ENCODE measurements at regions not wholly inside any gene's neighbourhood (a gene's known extent, or its start where the extent isn't known, plus 50 kb on each side); places are given as distances from the start of the nearest gene placed in this dataset.

GRCh38 chr11:98027652-98028051 is 993.1 kb upstream of the CNTN5 start:
- no peak for TF ChIP-seq CTCF (IDR thresholded peaks at IDR 0.05)
- DNase-seq (ENCODE audit: low spot score) = no peak
- ATAC-seq (ENCODE audit: low FRiP score) = no peak

DNA sequence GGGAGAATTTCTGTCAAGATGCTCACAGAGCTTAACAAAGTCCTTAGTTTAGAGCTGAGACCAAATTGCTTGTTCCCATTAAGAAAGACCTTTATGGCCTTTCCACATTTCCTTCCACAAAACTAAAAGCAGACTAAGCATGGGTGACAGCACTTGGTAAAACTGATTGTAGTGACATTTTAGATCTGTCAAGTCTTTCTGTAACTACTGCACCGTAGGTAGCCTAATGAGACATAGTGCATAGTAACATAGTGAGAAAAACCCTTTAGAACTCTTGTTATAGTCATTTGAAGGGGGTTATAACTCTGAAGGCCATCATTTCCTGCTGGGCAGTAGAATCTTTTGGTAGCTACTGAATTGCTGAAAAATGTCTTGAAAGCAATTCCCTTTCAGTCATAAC is 990.9 kb upstream of the CNTN5 start:
- TF ChIP-seq CTCF (IDR thresholded peaks at IDR 0.05) = no peak
- DNase-seq (ENCODE audit: low spot score) (no peak), ATAC-seq (ENCODE audit: low FRiP score) (no peak)

DNA sequence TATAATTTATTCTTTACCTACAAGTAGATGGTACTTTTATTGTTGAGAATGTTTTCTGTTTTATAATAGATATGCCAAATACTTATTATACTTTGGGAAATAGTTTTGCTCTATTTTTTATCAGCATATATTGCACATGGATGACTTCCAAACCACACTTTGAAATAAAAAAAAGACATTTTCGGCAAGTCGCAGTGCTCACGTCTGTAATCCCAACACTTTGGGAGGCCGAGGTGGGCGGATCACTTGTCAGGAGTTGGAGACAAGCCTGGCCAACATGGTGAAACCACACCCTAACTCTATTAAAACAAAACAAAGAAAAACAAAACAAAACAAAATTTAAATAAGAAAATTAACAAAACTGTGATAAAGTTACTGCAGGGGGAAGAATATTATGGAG is 983.9 kb upstream of the CNTN5 start:
- no peak for TF ChIP-seq CTCF (IDR thresholded peaks at IDR 0.05)
- no peak for ATAC-seq (ENCODE audit: low FRiP score)
- DNase-seq (ENCODE audit: low spot score) = no peak

- TF ChIP-seq CTCF (IDR thresholded peaks at IDR 0.05) = no peak
These were observed 980.5 kb upstream of the CNTN5 start for GRCh38 chr11:98040061-98040808.

GRCh38 chr11:98047647-98048046 is 973.1 kb upstream of the CNTN5 start:
- no peak for TF ChIP-seq CTCF (IDR thresholded peaks at IDR 0.05)
- DNase-seq (ENCODE audit: low spot score) (no peak), ATAC-seq (ENCODE audit: low FRiP score) (no peak)

More at GRCh38 chr11:98040061-98040808, 980.5 kb upstream of the CNTN5 start:
- DNase-seq (ENCODE audit: low spot score) = no peak
- no peak for ATAC-seq (ENCODE audit: low FRiP score)

GRCh38 chr11:98053851-98054250 is 966.9 kb upstream of the CNTN5 start:
- no peak for TF ChIP-seq CTCF (IDR thresholded peaks at IDR 0.05)
- ATAC-seq (ENCODE audit: low FRiP score) (no peak), DNase-seq (ENCODE audit: low spot score) (no peak)

GRCh38 chr11:98056945-98057344 is 963.8 kb upstream of the CNTN5 start:
- no peak for DNase-seq (ENCODE audit: low spot score)

More at GRCh38 chr11:98056945-98057344, 963.8 kb upstream of the CNTN5 start:
- ATAC-seq (ENCODE audit: low FRiP score) = no peak
- no peak for TF ChIP-seq CTCF (IDR thresholded peaks at IDR 0.05)
